Mesendoderm (in vitro differentiated cells): ENCODE measurements at regions not wholly inside any gene's neighbourhood (a gene's known extent, or its start where the extent isn't known, plus 50 kb on each side); places are given as distances from the start of the nearest gene placed in this dataset.

Source experiments
- DNase-seq: peaks from one replicate; pipeline ENCODE4 v3.0.0; 2013
- H2AK5ac ChIP-seq: 2 replicates; pipeline ENCODE4 v1.6.1; 2013; ENCODE audit warnings: low read length, inconsistent platforms
- H2BK120ac ChIP-seq: 2 replicates; pipeline ENCODE4 v1.6.1; 2013; ENCODE audit warnings: low read depth, mild to moderate bottlenecking, low read length, moderate library complexity, mixed read lengths
- H2BK15ac ChIP-seq: replicated peaks from 2 replicates; pipeline ENCODE4 v1.6.1; 2013; ENCODE audit warnings: low read depth, mild to moderate bottlenecking, moderate library complexity
- H2BK5ac ChIP-seq: 2 replicates; pipeline ENCODE4 v1.6.1; 2013; ENCODE audit warnings: low read length, inconsistent platforms
- H3K18ac ChIP-seq: 2 replicates; pipeline ENCODE4 v1.6.1; 2013; ENCODE audit warnings: mild to moderate bottlenecking, low read length, mixed read lengths
- H3K23ac ChIP-seq: one replicate; pipeline ENCODE4 v1.6.1; 2013; ENCODE audit warnings: low read length
- H3K27ac ChIP-seq: 2 replicates; pipeline ENCODE4 v1.5.1; 2013; ENCODE audit warnings: low read depth, mild to moderate bottlenecking, inconsistent platforms, low read length, moderate library complexity
- H3K27me3 ChIP-seq: 2 replicates; pipeline ENCODE4 v1.6.1; 2013; ENCODE audit warnings: low read length, control low read depth, mild to moderate bottlenecking, inconsistent platforms; ENCODE audit not compliant: insufficient read depth, poor library complexity
- H3K36me3 ChIP-seq: 2 replicates; pipeline ENCODE4 v1.6.1; 2013; ENCODE audit warnings: low read length, inconsistent platforms; ENCODE audit not compliant: control insufficient read depth, insufficient read depth
- H3K4ac ChIP-seq: one replicate; pipeline ENCODE4 v1.6.1; 2013; ENCODE audit warnings: low read depth, mild to moderate bottlenecking, low read length, moderate library complexity
- H3K4me1 ChIP-seq: 2 replicates; pipeline ENCODE4 v1.6.1; 2013; ENCODE audit warnings: low read depth, low read length, inconsistent platforms; ENCODE audit not compliant: control insufficient read depth
- H3K4me2 ChIP-seq: 2 replicates; pipeline ENCODE4 v1.6.1; 2013; ENCODE audit warnings: low read length
- H3K4me3 ChIP-seq: 2 replicates; pipeline ENCODE4 v1.5.1; 2013; ENCODE audit warnings: mild to moderate bottlenecking, low read length
- H3K56ac ChIP-seq: one replicate; pipeline ENCODE4 v1.6.1; 2013; ENCODE audit warnings: low read length
- H3K79me1 ChIP-seq: 2 replicates; pipeline ENCODE4 v1.6.1; 2013; ENCODE audit warnings: low read length, inconsistent platforms
- H3K79me2 ChIP-seq: 2 replicates; pipeline ENCODE4 v1.6.1; 2013; ENCODE audit warnings: mild to moderate bottlenecking, low read length; ENCODE audit not compliant: control insufficient read depth, insufficient read depth
- H3K9ac ChIP-seq: 2 replicates; pipeline ENCODE4 v1.6.1; 2013; ENCODE audit warnings: low read length, inconsistent platforms
- H4K5ac ChIP-seq: one replicate; pipeline ENCODE4 v1.6.1; 2013; ENCODE audit warnings: low read length
- H4K8ac ChIP-seq: one replicate; pipeline ENCODE4 v1.6.1; 2013; ENCODE audit warnings: low read depth, mild to moderate bottlenecking, control low read depth, low read length, moderate library complexity
- WGBS: extraction: QIAGEN DNeasy Blood & Tissue Kit; methylation state at CpG from one replicate; pipeline ENCODE4 v1.1.7; 2013; ENCODE audit warnings: low lambda C conversion rate, missing lambda C conversion rate; ENCODE audit not compliant: insufficient coverage; ENCODE audit errors: extremely low coverage; 5-methylcytosine and 5-hydroxymethylcytosine counted together

DNA sequence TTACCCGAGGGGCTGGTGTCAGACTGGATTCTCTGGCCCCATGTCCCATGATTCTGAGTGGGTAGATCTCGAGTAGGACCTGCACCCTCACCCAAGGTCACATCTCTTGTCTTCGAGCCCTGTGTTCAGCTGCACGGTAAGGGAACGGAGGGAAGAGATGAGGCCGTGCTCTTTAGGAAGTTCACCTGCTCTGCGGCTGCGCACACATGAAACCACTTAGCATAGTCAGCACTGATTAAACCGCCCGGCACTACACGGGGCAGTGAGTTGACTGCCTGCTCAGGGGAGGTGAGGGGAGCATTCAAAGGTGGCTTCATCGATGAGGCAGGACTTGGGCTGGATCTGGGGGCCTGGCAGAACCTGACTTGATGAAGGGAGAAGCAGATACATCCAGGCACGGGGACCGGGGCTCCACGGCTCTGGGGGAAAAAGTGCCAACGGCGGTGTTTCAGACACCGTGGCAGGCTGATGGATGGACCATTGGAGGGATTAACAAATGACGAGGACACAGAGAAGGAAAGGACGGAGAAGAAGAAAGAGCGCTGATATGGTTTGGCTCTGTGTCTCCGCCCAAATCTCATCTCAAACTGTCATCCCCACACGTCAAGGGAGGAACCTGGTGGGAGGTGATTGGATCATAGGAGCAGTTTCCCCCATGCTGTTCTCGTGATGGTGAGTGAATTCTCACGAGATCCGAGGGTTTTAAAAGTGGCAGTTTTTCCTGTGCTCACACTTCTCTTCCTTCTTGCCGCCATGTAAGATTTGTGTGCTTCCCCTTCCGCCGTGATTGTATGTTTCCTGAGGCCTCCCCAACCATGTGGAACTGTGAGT, 248.6 kb downstream of the CYP26B1 start:
- no peak overlapping the region for H3K4me3 ChIP-seq
- WGBS: no CpG with 5 or more reads among the region's 29 CpGs
- no peaks in the 10 kb centered on the region for H3K36me3 ChIP-seq
- no peak overlapping the region for H2BK120ac ChIP-seq
- H3K4me2 ChIP-seq: no peak overlapping the region
- H3K18ac ChIP-seq: no peak overlapping the region
- H3K9ac ChIP-seq: no peak overlapping the region
- H3K79me1 ChIP-seq: no peaks in the 10 kb centered on the region
- no peak overlapping the region for H3K27ac ChIP-seq
- H2AK5ac ChIP-seq: no peak overlapping the region
- H3K4me1 ChIP-seq: no peaks in the 10 kb centered on the region
- no peak overlapping the region for H3K56ac ChIP-seq
- H4K5ac ChIP-seq: no peak overlapping the region
- no peak overlapping the region for H3K23ac ChIP-seq
- no peak overlapping the region for H2BK15ac ChIP-seq
- H4K8ac ChIP-seq: no peak overlapping the region
- H3K27me3 ChIP-seq: no peaks in the 10 kb centered on the region
- no peaks in the 10 kb centered on the region for H3K79me2 ChIP-seq
- no peak for DNase-seq
- H3K4ac ChIP-seq: no peak overlapping the region
- H2BK5ac ChIP-seq: no peak overlapping the region

DNA sequence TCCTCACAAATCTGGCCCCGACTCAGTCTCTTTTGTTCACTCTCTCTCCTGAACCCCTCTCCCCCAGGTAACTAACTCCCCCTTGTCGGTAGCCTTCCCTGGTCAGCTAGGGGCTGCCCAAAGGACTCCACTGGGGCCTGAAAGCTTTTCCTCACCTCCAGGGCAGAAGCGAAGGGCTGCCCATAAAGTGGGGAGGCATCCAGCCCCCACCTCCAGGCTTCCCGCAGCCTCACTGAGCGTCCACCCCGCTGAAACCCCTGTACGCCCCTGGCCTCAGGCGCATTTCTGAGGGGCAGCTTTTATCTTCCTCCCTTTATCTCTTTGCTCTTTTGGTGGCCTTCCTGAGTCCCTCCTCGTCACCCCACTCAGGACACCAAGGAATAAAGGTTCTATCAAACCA, 249.3 kb downstream of the CYP26B1 start:
- H3K4me2 ChIP-seq: no peak overlapping the region
- H3K4ac ChIP-seq: no peak overlapping the region
- no peak overlapping the region for H2AK5ac ChIP-seq
- H3K18ac ChIP-seq: no peak overlapping the region
- no peak overlapping the region for H2BK5ac ChIP-seq
- no peak overlapping the region for H3K9ac ChIP-seq
- H3K4me3 ChIP-seq: no peak overlapping the region
- DNase-seq: no peak
- H4K8ac ChIP-seq: no peak overlapping the region
- H3K79me2 ChIP-seq: no peaks in the 10 kb centered on the region
- no peak overlapping the region for H3K56ac ChIP-seq
- H3K36me3 ChIP-seq: no peaks in the 10 kb centered on the region
- H3K4me1 ChIP-seq: no peaks in the 10 kb centered on the region
- H3K27me3 ChIP-seq: no peaks in the 10 kb centered on the region
- H3K79me1 ChIP-seq: no peaks in the 10 kb centered on the region
- no peak overlapping the region for H3K27ac ChIP-seq
- no peak overlapping the region for H2BK15ac ChIP-seq
- no peak overlapping the region for H3K23ac ChIP-seq
- no peak overlapping the region for H2BK120ac ChIP-seq
- H4K5ac ChIP-seq: no peak overlapping the region
- no CpG with 5 or more reads among the region's 9 CpGs for WGBS

GRCh38 chr2:71897836-71898235, 249.8 kb downstream of the CYP26B1 start:
- no peak for DNase-seq
- H3K36me3 ChIP-seq: no peaks in the 10 kb centered on the region
- no peak overlapping the region for H4K8ac ChIP-seq
- H3K79me1 ChIP-seq: no peaks in the 10 kb centered on the region
- no peaks in the 10 kb centered on the region for H3K4me1 ChIP-seq
- H3K4me3 ChIP-seq: no peak overlapping the region
- no peak overlapping the region for H3K56ac ChIP-seq
- no peak overlapping the region for H3K27ac ChIP-seq
- WGBS: no CpG with 5 or more reads among the region's 7 CpGs
- H2AK5ac ChIP-seq: no peak overlapping the region
- H3K4me2 ChIP-seq: no peak overlapping the region
- H2BK120ac ChIP-seq: no peak overlapping the region
- H3K23ac ChIP-seq: no peak overlapping the region
- H3K4ac ChIP-seq: no peak overlapping the region
- H4K5ac ChIP-seq: no peak overlapping the region
- no peak overlapping the region for H2BK15ac ChIP-seq
- no peaks in the 10 kb centered on the region for H3K79me2 ChIP-seq
- no peak overlapping the region for H2BK5ac ChIP-seq
- no peaks in the 10 kb centered on the region for H3K27me3 ChIP-seq
- no peak overlapping the region for H3K9ac ChIP-seq
- H3K18ac ChIP-seq: no peak overlapping the region

GRCh38 chr2:71897137-71897480, 250.6 kb downstream of the CYP26B1 start:
- no peak overlapping the region for H3K4me3 ChIP-seq
- H4K8ac ChIP-seq: no peak overlapping the region
- H3K56ac ChIP-seq: no peak overlapping the region
- H3K4me1 ChIP-seq: no peaks in the 10 kb centered on the region
- no peak for DNase-seq
- WGBS: no CpG with 5 or more reads among the region's 6 CpGs
- H2AK5ac ChIP-seq: no peak overlapping the region
- H3K36me3 ChIP-seq: no peaks in the 10 kb centered on the region
- H2BK120ac ChIP-seq: no peak overlapping the region
- H3K4me2 ChIP-seq: no peak overlapping the region
- H3K79me1 ChIP-seq: no peaks in the 10 kb centered on the region
- H2BK5ac ChIP-seq: no peak overlapping the region
- no peaks in the 10 kb centered on the region for H3K27me3 ChIP-seq
- no peak overlapping the region for H4K5ac ChIP-seq
- no peak overlapping the region for H2BK15ac ChIP-seq
- H3K79me2 ChIP-seq: no peaks in the 10 kb centered on the region
- H3K23ac ChIP-seq: no peak overlapping the region
- H3K18ac ChIP-seq: no peak overlapping the region
- no peak overlapping the region for H3K9ac ChIP-seq
- no peak overlapping the region for H3K4ac ChIP-seq
- no peak overlapping the region for H3K27ac ChIP-seq

DNA sequence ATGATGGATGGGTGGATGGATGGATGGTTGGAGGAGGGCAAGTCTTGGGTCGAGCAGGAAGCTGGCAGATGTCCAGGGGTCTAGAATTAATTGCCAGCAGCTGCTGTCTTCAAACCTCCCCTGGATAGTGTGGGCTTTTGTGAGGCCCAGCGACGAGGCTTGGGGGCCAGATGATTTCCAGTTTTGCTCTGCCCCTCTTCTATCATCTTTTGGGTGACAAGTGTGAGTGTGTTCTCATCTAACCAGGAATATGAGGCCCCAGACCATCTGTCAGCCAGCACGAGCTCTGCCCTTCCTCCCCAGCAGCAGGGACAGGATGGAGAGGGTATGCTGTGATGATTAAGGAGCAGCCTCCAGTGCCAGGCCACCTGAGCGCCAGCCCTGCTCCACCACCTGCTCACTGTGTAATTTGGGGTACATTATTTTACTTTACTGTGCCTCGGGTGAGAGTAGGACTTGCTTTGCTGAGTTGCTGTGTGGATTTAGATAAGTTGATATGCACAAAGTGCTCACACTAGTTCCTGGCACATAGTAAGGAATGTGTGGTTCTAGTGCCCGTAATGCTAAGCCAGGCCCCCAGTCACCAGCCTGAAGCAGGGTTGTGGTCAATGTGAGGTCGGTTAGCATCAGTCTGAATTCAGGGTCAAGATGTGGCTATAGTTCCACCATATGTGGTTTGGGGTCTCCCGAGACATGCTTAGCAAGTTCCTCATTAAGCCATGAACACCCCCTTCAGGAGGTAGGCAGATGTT, 251.1 kb downstream of the CYP26B1 start:
- no peak overlapping the region for H3K4me2 ChIP-seq
- H3K79me1 ChIP-seq: no peaks in the 10 kb centered on the region
- no CpG with 5 or more reads among the region's 9 CpGs for WGBS
- H2BK120ac ChIP-seq: no peak overlapping the region
- no peak overlapping the region for H2BK15ac ChIP-seq
- H3K56ac ChIP-seq: no peak overlapping the region
- H3K27me3 ChIP-seq: no peaks in the 10 kb centered on the region
- H2AK5ac ChIP-seq: no peak overlapping the region
- no peak overlapping the region for H4K5ac ChIP-seq
- no peak for DNase-seq
- no peak overlapping the region for H4K8ac ChIP-seq
- H3K23ac ChIP-seq: no peak overlapping the region
- no peak overlapping the region for H3K9ac ChIP-seq
- H3K36me3 ChIP-seq: no peaks in the 10 kb centered on the region
- no peak overlapping the region for H3K4me3 ChIP-seq
- no peak overlapping the region for H3K27ac ChIP-seq
- H3K79me2 ChIP-seq: no peaks in the 10 kb centered on the region
- H3K18ac ChIP-seq: no peak overlapping the region
- H3K4ac ChIP-seq: no peak overlapping the region
- H2BK5ac ChIP-seq: no peak overlapping the region
- H3K4me1 ChIP-seq: no peaks in the 10 kb centered on the region
